HG03457 (cell line): ENCODE measurements at regions not wholly inside any gene's neighbourhood (a gene's known extent, or its start where the extent isn't known, plus 50 kb on each side); places are given as distances from the start of the nearest gene placed in this dataset.

ENCODE experiments used
- ATAC-seq: cut with Tn5 transposase; IDR thresholded peaks from one replicate; pipeline ENCODE4 v1.9.1; 2021; ENCODE audit warnings: moderate number of reproducible peaks; ENCODE audit not compliant: unreplicated experiment

GRCh38 chr11:100635194-100635593 lies 51.9 kb upstream of the ARHGAP42 start:
- no peak for ATAC-seq

- ATAC-seq, result no peak
These were observed 50.6 kb upstream of the ARHGAP42 start for GRCh38 chr11:100636536-100636935.
